PC-3 (cell line): ENCODE measurements at regions not wholly inside any gene's neighbourhood (a gene's known extent, or its start where the extent isn't known, plus 50 kb on each side); places are given as distances from the start of the nearest gene placed in this dataset.

Source experiments
- ATAC-seq: fragments of 200-7000 bp; cut with Tn5 transposase; 2 replicates; pipeline ENCODE4 v1.9.1; 2020; ENCODE audit warnings: mild to moderate bottlenecking, moderate library complexity
- BruUV-seq: library from RNA; stranded (reverse); fragments of 400-500 nt; replicated peaks from 2 replicates; lab custom pipeline; 2021; lab: Mats Ljungman, UMichigan
- CTCF ChIA-PET: fragments of 300-600 bp; sonication (Branson Sonifier 250); formaldehyde crosslinking; loops from one replicate; lab custom pipeline; 2022; ENCODE audit warnings: antibody characterized with exemption; lab: Charles Lee
- POLR2A ChIA-PET: fragments of 300-600 bp; sonication (Branson Sonifier 250); formaldehyde crosslinking; loops from one replicate; lab custom pipeline; 2022; ENCODE audit warnings: antibody characterized with exemption; ENCODE audit not compliant: unreplicated experiment; lab: Charles Lee
- DNase-seq: peaks from one replicate; pipeline ENCODE4 v3.0.0-alpha.2; 2015
- H2AFZ ChIP-seq: fragments of 300-600 bp; sonication (generic); 2 replicates; pipeline ENCODE4 v1.6.0; 2016; ENCODE audit warnings: antibody characterized with exemption, low read length
- H3F3A ChIP-seq: fragments of 300-600 bp; sonication (generic); one replicate; pipeline ENCODE4 v1.6.0; 2017; ENCODE audit warnings: antibody characterized with exemption, low read length, control low read depth, mild to moderate bottlenecking; ENCODE audit not compliant: unreplicated experiment
- H3K27ac ChIP-seq: fragments of 300-600 bp; sonication (generic); 2 replicates; pipeline ENCODE4 v1.5.1; 2016; ENCODE audit warnings: mild to moderate bottlenecking, low read length
- H3K27me3 ChIP-seq: fragments of 300-600 bp; sonication (generic); 2 replicates; pipeline ENCODE4 v1.6.1; 2016; ENCODE audit warnings: low read length, mixed read lengths
- H3K36me3 ChIP-seq: fragments of 300-600 bp; sonication (generic); 2 replicates; pipeline ENCODE4 v1.6.1; 2016; ENCODE audit warnings: low read depth, mixed run types, low read length, mixed read lengths
- H3K4me1 ChIP-seq: fragments of 300-600 bp; sonication (generic); 2 replicates; pipeline ENCODE4 v1.5.1; 2016; ENCODE audit warnings: low read length; ENCODE audit not compliant: insufficient read depth
- H3K4me2 ChIP-seq: fragments of 300-600 bp; sonication (generic); 2 replicates; pipeline ENCODE4 v1.6.0; 2016; ENCODE audit warnings: low read length
- H3K4me3 ChIP-seq: fragments of 300-600 bp; sonication (generic); 2 replicates; pipeline ENCODE4 v1.5.1; 2016; ENCODE audit warnings: mild to moderate bottlenecking, low read length, mixed read lengths
- H3K79me2 ChIP-seq: fragments of 300-600 bp; sonication (generic); 2 replicates; pipeline ENCODE4 v1.6.1; 2017; ENCODE audit warnings: low read length, mixed read lengths
- H3K9ac ChIP-seq: fragments of 300-600 bp; sonication (generic); 2 replicates; pipeline ENCODE4 v1.6.0; 2016; ENCODE audit warnings: mild to moderate bottlenecking, low read length
- H3K9me2 ChIP-seq: fragments of 300-600 bp; sonication (generic); replicated peaks from 2 replicates; pipeline ENCODE4 v1.6.1; 2016; ENCODE audit warnings: mixed run types, low read length, mixed read lengths
- H3K9me3 ChIP-seq: fragments of 300-600 bp; sonication (generic); 2 replicates; pipeline ENCODE4 v1.6.1; 2016; ENCODE audit warnings: low read length, mixed read lengths
- H4K20me1 ChIP-seq: fragments of 300-600 bp; sonication (generic); 2 replicates; pipeline ENCODE4 v1.6.1; 2016; ENCODE audit warnings: low read length, mixed read lengths
- CTCF ChIP-seq: fragments of 300-600 bp; sonication (generic); conservative IDR thresholded peaks from 2 replicates; pipeline ENCODE4 v1.5.1; 2017; ENCODE audit warnings: antibody characterized with exemption, low read depth, mild to moderate bottlenecking, low read length
- EZH2 ChIP-seq: fragments of 300-600 bp; sonication (generic); IDR thresholded peaks from one replicate; pipeline ENCODE4 v1.6.1; 2017; ENCODE audit warnings: antibody characterized with exemption, mild to moderate bottlenecking, low read length; ENCODE audit not compliant: unreplicated experiment
- EZH2phosphoT487 ChIP-seq: fragments of 300-600 bp; sonication (generic); IDR thresholded peaks from 2 replicates; pipeline ENCODE4 v1.6.1; 2018; ENCODE audit warnings: mild to moderate bottlenecking, antibody characterized with exemption, low read length, borderline replicate concordance
- intact Hi-C: fragments of 100-400 bp; cut with micrococcal nuclease; formaldehyde crosslinking; loops from 2 replicates; pipeline ENCODE4 v1.9.0; 2023

GRCh38 chr14:87756661-87757060 is 236.3 kb downstream of the GALC start:
- intact Hi-C loops, result no loop called here
- Histone ChIP-seq H3K9ac (no peak overlapping the region), H3K79me2 (no peaks in the 10 kb centered on the region), H4K20me1 (no peaks in the 10 kb centered on the region), H3K36me3 (no peaks in the 10 kb centered on the region), H3K9me3 (peaks cover 10% of the 10 kb centered on the region; the same call in 1 of the 2 replicates), H3K4me3 (no peak overlapping the region), H2AFZ (no peak overlapping the region), H3K4me1 (no peaks in the 10 kb centered on the region), H3K9me2 (no peaks in the 10 kb centered on the region), H3K4me2 (no peak overlapping the region), H3F3A (no peaks in the 10 kb centered on the region), H3K27ac (no peak overlapping the region), H3K27me3 (no peaks in the 10 kb centered on the region)
- TF ChIP-seq EZH2phosphoT487, result no peak
- TF ChIP-seq EZH2, result no peak
- no peak for TF ChIP-seq CTCF
- no TSS peak for BruUV-seq
- ATAC-seq (no peak), DNase-seq (no peak)
- ChIA-PET POLR2A (no interaction called here), CTCF (no interaction called here)

GRCh38 chr14:87754520-87755223 is 238.3 kb downstream of the GALC start:
- no peaks in the 10 kb centered on the region for H3F3A ChIP-seq
- peaks cover 10% of the 10 kb centered on the region; the same call in 1 of the 2 replicates for H3K9me3 ChIP-seq
- no peaks in the 10 kb centered on the region for H4K20me1 ChIP-seq
- no peak overlapping the region for H2AFZ ChIP-seq
- no peak overlapping the region for H3K4me2 ChIP-seq
- H3K9ac ChIP-seq, result no peak overlapping the region
- ATAC-seq (no peak), DNase-seq (no peak)
- no peak overlapping the region for H3K4me3 ChIP-seq
- TF ChIP-seq CTCF (no peak), EZH2 (no peak)
- POLR2A ChIA-PET, result no interaction called here
- no peaks in the 10 kb centered on the region for H3K79me2 ChIP-seq
- no TSS peak for BruUV-seq
- H3K27me3 ChIP-seq, result no peaks in the 10 kb centered on the region
- H3K9me2 ChIP-seq, result no peaks in the 10 kb centered on the region
- H3K27ac ChIP-seq, result no peak overlapping the region
- no peaks in the 10 kb centered on the region for H3K4me1 ChIP-seq
- H3K36me3 ChIP-seq, result no peaks in the 10 kb centered on the region
- intact Hi-C loops, result no loop called here
- CTCF ChIA-PET, result no interaction called here

- CTCF ChIA-PET, result no interaction called here
- Histone ChIP-seq H3F3A (no peaks in the 10 kb centered on the region), H3K79me2 (no peaks in the 10 kb centered on the region), H3K27me3 (no peaks in the 10 kb centered on the region), H3K27ac (no peak overlapping the region), H4K20me1 (no peaks in the 10 kb centered on the region), H3K4me3 (no peak overlapping the region), H3K9me2 (no peaks in the 10 kb centered on the region), H3K9ac (no peak overlapping the region), H3K4me2 (no peak overlapping the region), H3K9me3 (no peaks in the 10 kb centered on the region), H2AFZ (no peak overlapping the region), H3K4me1 (no peaks in the 10 kb centered on the region), H3K36me3 (no peaks in the 10 kb centered on the region)
- POLR2A ChIA-PET, result no interaction called here
- intact Hi-C loops, result no loop called here
- TF ChIP-seq EZH2 (no peak), EZH2phosphoT487 (no peak), CTCF (no peak)
- no peak for ATAC-seq
- no peak for DNase-seq
- no TSS peak for BruUV-seq
Observed at GRCh38 chr14:87748558-87748957, 244.4 kb downstream of the GALC start.
